Endothelial cell of umbilical vein (primary cell): ENCODE measurements at regions not wholly inside any gene's neighbourhood (a gene's known extent, or its start where the extent isn't known, plus 50 kb on each side); places are given as distances from the start of the nearest gene placed in this dataset.

Source experiments
- BruUV-seq: library from RNA; stranded (reverse); fragments of 400-500 nt; replicated peaks from 2 replicates; lab custom pipeline; 2021; lab: Mats Ljungman, UMichigan
- CTCF ChIA-PET: fragments of 300-600, 350-600 bp; sonication (Branson Sonifier 250); formaldehyde crosslinking; loops from one replicate; lab custom pipeline; 2021; ENCODE audit warnings: antibody characterized with exemption, inconsistent platforms; lab: Charles Lee
- POLR2A ChIA-PET: fragments of 300-600, 350-600 bp; sonication (Branson Sonifier 250); formaldehyde crosslinking; loops from one replicate; lab custom pipeline; 2021; ENCODE audit warnings: antibody characterized with exemption, inconsistent platforms; lab: Charles Lee
- DNase-seq: peaks from one replicate; pipeline ENCODE4 v3.0.0-alpha.2; 2011; ENCODE audit warnings: low read depth, low spot score
- FAIRE-seq: peaks from 2 replicates; lab custom pipeline; 2011; peaks lifted over from hg19 to GRCh38; lab: Jason Lieb, UNC
- H2AFZ ChIP-seq: 2 replicates; pipeline ENCODE4 v1.6.0; 2012; ENCODE audit warnings: low read depth, low read length, control low read depth, inconsistent platforms
- H3K27ac ChIP-seq: 2 replicates; pipeline ENCODE4 v1.5.1; 2011; ENCODE audit warnings: low read depth, mild to moderate bottlenecking, control low read depth, low read length, moderate library complexity; ENCODE audit not compliant: insufficient read depth
- H3K27me3 ChIP-seq, 2 experiments: 2 replicates each; pipeline versions ENCODE4 v1.6.0 to v1.6.1; 2011; ENCODE audit warnings: low read length in 2 of 2, mixed read lengths in 1 of 2; ENCODE audit not compliant: control insufficient read depth in 2 of 2, insufficient read depth in 2 of 2
- H3K36me3 ChIP-seq, 2 experiments: 2 replicates in 1 of 2; 3 replicates in 1 of 2; pipeline ENCODE4 v1.5.1; 2011; ENCODE audit warnings: low read length in 2 of 2, mild to moderate bottlenecking in 1 of 2, moderate library complexity in 1 of 2; ENCODE audit not compliant: control insufficient read depth in 2 of 2, insufficient read depth in 2 of 2; ENCODE audit errors: extremely low read depth in 1 of 2
- H3K4me1 ChIP-seq: 3 replicates; pipeline ENCODE4 v1.5.1; 2011; ENCODE audit warnings: mild to moderate bottlenecking, low read length; ENCODE audit not compliant: control insufficient read depth, insufficient read depth; ENCODE audit errors: extremely low read depth
- H3K4me2 ChIP-seq: 2 replicates; pipeline ENCODE4 v1.6.1; 2011; ENCODE audit warnings: low read length, control low read depth, mixed read lengths; ENCODE audit not compliant: insufficient read depth
- H3K4me3 ChIP-seq, 3 experiments: fragments of 200-600 bp in 1 of 3; sonication (generic), shearing (Covaris generic) in 1 of 3; replicated peaks in 1 of 3; 2 replicates each; pipeline ENCODE4 v1.5.1; 2011 to 2016; ENCODE audit warnings: control low read depth in 3 of 3, low read length in 3 of 3, mild to moderate bottlenecking in 2 of 3, inconsistent platforms in 1 of 3, low read depth in 1 of 3, moderate library complexity in 1 of 3; ENCODE audit not compliant: insufficient read depth in 1 of 3
- H3K79me2 ChIP-seq: 2 replicates; pipeline ENCODE4 v1.6.0; 2012; ENCODE audit warnings: low read length, inconsistent platforms; ENCODE audit not compliant: control insufficient read depth, insufficient read depth
- H3K9ac ChIP-seq: replicated peaks from 2 replicates; pipeline ENCODE3; 2011; ENCODE audit warnings: low read length, control low read depth; ENCODE audit not compliant: insufficient read depth; ENCODE audit errors: extremely low read depth
- H3K9me1 ChIP-seq: replicated peaks from 3 replicates; pipeline ENCODE4 v1.6.0; 2011; ENCODE audit warnings: mild to moderate bottlenecking, low read length; ENCODE audit not compliant: control insufficient read depth, insufficient read depth; ENCODE audit errors: extremely low read depth
- H3K9me3 ChIP-seq: replicated peaks from 2 replicates; pipeline ENCODE4 v1.5.1; 2012; ENCODE audit warnings: low read length, inconsistent platforms; ENCODE audit not compliant: control insufficient read depth, insufficient read depth
- H4K20me1 ChIP-seq: replicated peaks from 2 replicates; pipeline ENCODE3; 2011; ENCODE audit warnings: mild to moderate bottlenecking, low read length; ENCODE audit not compliant: control insufficient read depth, insufficient read depth; ENCODE audit errors: extremely low read depth
- CTCF ChIP-seq, 2 donors: IDR thresholded peaks; 1 replicate in 1 of 2; 2 replicates in 1 of 2; pipeline ENCODE4 v1.5.1; 2011; ENCODE audit warnings: low read length in 2 of 2, mild to moderate bottlenecking in 2 of 2, moderate library complexity in 2 of 2, control low read depth in 1 of 2, inconsistent platforms in 1 of 2, low read depth in 1 of 2; ENCODE audit not compliant: insufficient read depth in 1 of 2; ENCODE audit errors: extremely low read depth in 1 of 2
- EZH2 ChIP-seq: IDR thresholded peaks from 2 replicates; pipeline ENCODE4 v1.6.1; 2012; ENCODE audit warnings: borderline replicate concordance, low read depth, mild to moderate bottlenecking, moderate library complexity, low read length, inconsistent platforms; ENCODE audit not compliant: severe bottlenecking
- FOS ChIP-seq: IDR thresholded peaks from 2 replicates; pipeline ENCODE4 v1.6.1; 2011; ENCODE audit warnings: mild to moderate bottlenecking, low read length, moderate library complexity, borderline replicate concordance; ENCODE audit not compliant: insufficient read depth
- GATA2 ChIP-seq: IDR thresholded peaks from 2 replicates; pipeline ENCODE4 v1.7.0; 2011; ENCODE audit warnings: low read depth, mild to moderate bottlenecking, moderate library complexity, mixed read lengths, low read length; ENCODE audit not compliant: insufficient read length, insufficient read depth
- JUN ChIP-seq: IDR thresholded peaks from 2 replicates; pipeline ENCODE4 v1.6.1; 2011; ENCODE audit warnings: borderline replicate concordance, low read depth; ENCODE audit not compliant: insufficient read length, insufficient read depth
- MAX ChIP-seq: IDR thresholded peaks from 2 replicates; pipeline ENCODE4 v1.6.1; 2011; ENCODE audit not compliant: insufficient read depth, insufficient read length
- MYC ChIP-seq: IDR thresholded peaks from one replicate; pipeline ENCODE4 v1.6.1; 2011; ENCODE audit warnings: mild to moderate bottlenecking, low read depth, low read length
- POLR2A ChIP-seq: IDR thresholded peaks from 2 replicates; pipeline ENCODE4 v1.6.1; 2012; ENCODE audit warnings: low read depth, mild to moderate bottlenecking, control low read depth, low read length
- POLR2AphosphoS5 ChIP-seq: IDR thresholded peaks from 2 replicates; pipeline ENCODE4 v1.6.1; 2012; ENCODE audit warnings: low read depth, mild to moderate bottlenecking, control low read depth, low read length, moderate library complexity; ENCODE audit not compliant: insufficient read depth
- dilution Hi-C: fragments of 300-500 bp; cut with MboI; formaldehyde crosslinking; loops from one replicate; pipeline ENCODE4 v1.15.0; 2019; ENCODE audit warnings: low sequenced_read_pairs; ENCODE audit not compliant: extremely low pct_ligation_motif_present
- intact Hi-C: fragments of 100-400 bp; cut with micrococcal nuclease; formaldehyde crosslinking; loops from one replicate; pipeline ENCODE4 v1.10.0; 2022

- Histone ChIP-seq H3K9ac (no peak overlapping the region), H3K4me3 (no peak overlapping the region), H3K9me3 (no peaks in the 10 kb centered on the region), H3K4me1 (no peaks in the 10 kb centered on the region), H3K36me3 (no peaks in the 10 kb centered on the region), H3K27ac (no peak overlapping the region), H4K20me1 (no peaks in the 10 kb centered on the region), H3K27me3 (no peaks in the 10 kb centered on the region), H3K4me2 (no peak overlapping the region), H3K9me1 (no peaks in the 10 kb centered on the region), H3K79me2 (no peaks in the 10 kb centered on the region), H2AFZ (no peak overlapping the region)
- POLR2A ChIA-PET: no interaction called here
- FAIRE-seq: no peak
- CTCF ChIA-PET: no interaction called here
- DNase-seq: no peak
- dilution Hi-C loops (no loop called here), intact Hi-C loops (no loop called here)
- TF ChIP-seq POLR2AphosphoS5: no peak
- no peak for TF ChIP-seq JUN
- no peak for TF ChIP-seq MYC
- no peak for TF ChIP-seq POLR2A
- no peak for TF ChIP-seq EZH2
- TF ChIP-seq GATA2: no peak
- TF ChIP-seq MAX: no peak
- no peak for TF ChIP-seq CTCF (IDR thresholded peaks at IDR 0.05; ENCODE audit: extremely low read depth in 1 of 2, insufficient read depth in 1 of 2, low read depth in 1 of 2, low read length in 2 of 2)
- TF ChIP-seq FOS: no peak
- no TSS peak for BruUV-seq
Measured at GRCh38 chr15:37599156-37599555, 335.3 kb upstream of the TMCO5A start.
